H9 (cell line): ENCODE measurements at regions not wholly inside any gene's neighbourhood (a gene's known extent, or its start where the extent isn't known, plus 50 kb on each side); places are given as distances from the start of the nearest gene placed in this dataset.

Source experiments
- DNase-seq: peaks from one replicate; pipeline ENCODE4 v3.0.0-alpha.2; 2017
- H2AFZ ChIP-seq: one replicate; pipeline ENCODE4 v1.6.1; 2013; ENCODE audit warnings: mild to moderate bottlenecking, low read length, control low read depth, moderate library complexity
- H2AK5ac ChIP-seq: 2 replicates; pipeline ENCODE4 v1.6.1; 2013; ENCODE audit warnings: low read length, control low read depth, mixed read lengths; ENCODE audit not compliant: insufficient read length
- H2BK120ac ChIP-seq: one replicate; pipeline ENCODE4 v1.6.1; 2013; ENCODE audit warnings: low read depth, mild to moderate bottlenecking, low read length, control low read depth, inconsistent platforms; ENCODE audit not compliant: poor library complexity, severe bottlenecking
- H2BK12ac ChIP-seq: 2 replicates; pipeline ENCODE4 v1.6.1; 2013; ENCODE audit warnings: low read length, control low read depth, mixed read lengths, low read depth; ENCODE audit not compliant: insufficient read length
- H2BK15ac ChIP-seq: 2 replicates; pipeline ENCODE4 v1.6.1; 2013; ENCODE audit warnings: low read depth, low read length, control low read depth
- H2BK20ac ChIP-seq: one replicate; pipeline ENCODE4 v1.6.1; 2013; ENCODE audit warnings: low read depth, mild to moderate bottlenecking, low read length, control low read depth, inconsistent platforms; ENCODE audit not compliant: poor library complexity, severe bottlenecking
- H2BK5ac ChIP-seq: 2 replicates; pipeline ENCODE4 v1.6.1; 2013; ENCODE audit warnings: low read length, control low read depth, mixed read lengths; ENCODE audit not compliant: insufficient read length
- H3K14ac ChIP-seq: 2 replicates; pipeline ENCODE4 v1.6.1; 2013; ENCODE audit warnings: low read length, control low read depth; ENCODE audit not compliant: insufficient read depth
- H3K18ac ChIP-seq: 2 replicates; pipeline ENCODE4 v1.6.1; 2013; ENCODE audit warnings: low read depth, mild to moderate bottlenecking, mixed read lengths, low read length, control low read depth; ENCODE audit not compliant: insufficient read length
- H3K23ac ChIP-seq: 2 replicates; pipeline ENCODE4 v1.6.1; 2013; ENCODE audit warnings: low read length, control low read depth, mixed read lengths, low read depth; ENCODE audit not compliant: insufficient read length
- H3K23me2 ChIP-seq: 2 replicates; pipeline ENCODE4 v1.6.1; 2013; ENCODE audit warnings: low read depth, mild to moderate bottlenecking, mixed read lengths, low read length, control low read depth; ENCODE audit not compliant: insufficient read length, poor library complexity, severe bottlenecking
- H3K27ac ChIP-seq: 2 replicates; pipeline ENCODE4 v1.5.1; 2013; ENCODE audit warnings: low read length, control low read depth, mixed read lengths, low read depth; ENCODE audit not compliant: insufficient read length
- H3K27me3 ChIP-seq: 2 replicates; pipeline ENCODE4 v1.6.1; 2013; ENCODE audit warnings: low read length, control low read depth, inconsistent platforms; ENCODE audit not compliant: insufficient read depth
- H3K4ac ChIP-seq: 2 replicates; pipeline ENCODE4 v1.6.1; 2013; ENCODE audit warnings: low read depth, mild to moderate bottlenecking, control low read depth, inconsistent platforms, low read length, moderate library complexity
- H3K4me1 ChIP-seq: 2 replicates; pipeline ENCODE4 v1.6.1; 2013; ENCODE audit warnings: low read length, control low read depth, inconsistent platforms; ENCODE audit not compliant: insufficient read depth
- H3K4me2 ChIP-seq: 2 replicates; pipeline ENCODE4 v1.6.1; 2013; ENCODE audit warnings: low read length, control low read depth, mixed read lengths; ENCODE audit not compliant: insufficient read length, insufficient read depth
- H3K56ac ChIP-seq: 2 replicates; pipeline ENCODE4 v1.6.1; 2013; ENCODE audit warnings: low read depth, mild to moderate bottlenecking, mixed read lengths, low read length, control low read depth; ENCODE audit not compliant: insufficient read length
- H3K79me1 ChIP-seq: 2 replicates; pipeline ENCODE4 v1.6.1; 2013; ENCODE audit warnings: low read depth, mild to moderate bottlenecking, moderate library complexity, low read length, control low read depth, inconsistent platforms; ENCODE audit not compliant: insufficient read depth, poor library complexity, severe bottlenecking
- H3K79me2 ChIP-seq: 2 replicates; pipeline ENCODE4 v1.6.1; 2013; ENCODE audit warnings: low read length, control low read depth, inconsistent platforms; ENCODE audit not compliant: insufficient read depth
- H3K9ac ChIP-seq: 2 replicates; pipeline ENCODE4 v1.6.1; 2013; ENCODE audit warnings: low read length, control low read depth, mixed read lengths; ENCODE audit not compliant: insufficient read length; ENCODE audit errors: extremely low read depth
- H3K9me3 ChIP-seq: one replicate; pipeline ENCODE4 v1.6.1; 2013; ENCODE audit warnings: low read depth, low read length, inconsistent platforms; ENCODE audit not compliant: control insufficient read depth
- H3T11ph ChIP-seq: one replicate; pipeline ENCODE4 v1.6.1; 2013; ENCODE audit warnings: mild to moderate bottlenecking, low read length, control low read depth, inconsistent platforms
- H4K20me1 ChIP-seq: one replicate; pipeline ENCODE4 v1.6.1; 2013; ENCODE audit not compliant: control insufficient read depth, insufficient read length, insufficient read depth
- H4K5ac ChIP-seq: 2 replicates; pipeline ENCODE4 v1.6.1; 2013; ENCODE audit warnings: low read depth, mild to moderate bottlenecking, mixed read lengths, low read length, control low read depth; ENCODE audit not compliant: insufficient read length
- H4K8ac ChIP-seq: replicated peaks from 2 replicates; pipeline ENCODE4 v1.6.1; 2013; ENCODE audit warnings: low read length, control low read depth, mixed read lengths, low read depth; ENCODE audit not compliant: insufficient read length
- H4K91ac ChIP-seq: 2 replicates; pipeline ENCODE4 v1.6.1; 2013; ENCODE audit warnings: low read depth, mild to moderate bottlenecking, moderate library complexity, mixed read lengths, low read length, control low read depth; ENCODE audit not compliant: insufficient read length
- H3K27ac Mint-ChIP-seq, 3 experiments: 2 replicates in 2 of 3; 3 replicates in 1 of 3; pipeline ENCODE4 v1.8.0; 2020 to 2021; ENCODE audit warnings: mixed read lengths in 3 of 3, mild to moderate bottlenecking in 1 of 3, moderate library complexity in 1 of 3
- H3K27me3 Mint-ChIP-seq: 2 replicates; pipeline ENCODE4 v1.8.0; 2021; ENCODE audit warnings: low read depth, mild to moderate bottlenecking, moderate library complexity, mixed read lengths
- H3K36me3 Mint-ChIP-seq, 3 experiments: 2 replicates in 2 of 3; 3 replicates in 1 of 3; pipeline ENCODE4 v1.8.0; 2020 to 2021; ENCODE audit warnings: low read depth in 3 of 3, mixed read lengths in 3 of 3; ENCODE audit not compliant: insufficient read depth in 1 of 3
- H3K4me1 Mint-ChIP-seq, 2 experiments: 2 replicates each; pipeline ENCODE4 v1.8.0; 2020; ENCODE audit warnings: mixed read lengths in 2 of 2
- H3K4me3 Mint-ChIP-seq, 2 experiments: 2 replicates in 1 of 2; 3 replicates in 1 of 2; pipeline ENCODE4 v1.8.0; 2020 to 2021; ENCODE audit warnings: mild to moderate bottlenecking in 2 of 2, mixed read lengths in 2 of 2, moderate library complexity in 1 of 2
- H3K9me3 Mint-ChIP-seq, 2 experiments: 2 replicates in 1 of 2; 3 replicates in 1 of 2; pipeline ENCODE4 v1.8.0; 2020; ENCODE audit warnings: mild to moderate bottlenecking in 2 of 2, mixed read lengths in 2 of 2, moderate library complexity in 1 of 2
- CTCF ChIP-seq: fragments of 200-600 bp; sonication (generic); conservative IDR thresholded peaks from 3 replicates; pipeline ENCODE4 v1.8.0; 2021; ENCODE audit warnings: antibody characterized with exemption, mild to moderate bottlenecking
- WGBS: extraction: QIAGEN DNeasy Blood & Tissue Kit; methylation state at CpG from one replicate; pipeline ENCODE4 v1.1.7; 2013; ENCODE audit warnings: missing lambda C conversion rate, low lambda C conversion rate, mixed read lengths; ENCODE audit not compliant: insufficient read length; ENCODE audit errors: extremely low coverage; 5-methylcytosine and 5-hydroxymethylcytosine counted together

- H3T11ph ChIP-seq, result no peak overlapping the region
- H2BK120ac ChIP-seq, result no peak overlapping the region
- Mint-ChIP-seq H3K4me1 (no peaks in the 10 kb centered on the region), H3K9me3 (peaks cover 0 to 6% of the 10 kb centered on the region in 2 experiments; a peak in 1 of 5 replicates), H3K4me3 (no peak overlapping the region), H3K36me3 (no peaks in the 10 kb centered on the region), H3K27me3 (no peaks in the 10 kb centered on the region; the same call in 1 of the 2 replicates), H3K27ac (no peak overlapping the region)
- H3K9ac ChIP-seq, result no peak overlapping the region
- no peaks in the 10 kb centered on the region for H3K79me1 ChIP-seq
- H3K4me2 ChIP-seq, result no peak overlapping the region
- H2AK5ac ChIP-seq, result no peak overlapping the region
- no peaks in the 10 kb centered on the region for H3K27me3 ChIP-seq
- no peak overlapping the region for H4K8ac ChIP-seq
- no peak overlapping the region for H4K91ac ChIP-seq
- DNase-seq, result no peak
- H3K18ac ChIP-seq, result no peak overlapping the region
- no peak overlapping the region for H4K5ac ChIP-seq
- H4K20me1 ChIP-seq, result no peaks in the 10 kb centered on the region
- no peak overlapping the region for H3K56ac ChIP-seq
- H2BK12ac ChIP-seq, result no peak overlapping the region
- H3K79me2 ChIP-seq, result no peaks in the 10 kb centered on the region
- no peak overlapping the region for H2BK20ac ChIP-seq
- H3K27ac ChIP-seq, result no peak overlapping the region
- no peaks in the 10 kb centered on the region for H3K9me3 ChIP-seq
- H3K23ac ChIP-seq, result no peak overlapping the region
- no peaks in the 10 kb centered on the region for H3K4me1 ChIP-seq
- WGBS, result no CpG with 5 or more reads among the region's 2 CpGs
- H3K23me2 ChIP-seq, result no peaks in the 10 kb centered on the region
- H3K4ac ChIP-seq, result no peak overlapping the region
- no peak overlapping the region for H2BK15ac ChIP-seq
- no peak for TF ChIP-seq CTCF
- no peak overlapping the region for H3K14ac ChIP-seq
- H2BK5ac ChIP-seq, result no peak overlapping the region
- H2AFZ ChIP-seq, result no peak overlapping the region
Measured at GRCh38 chr3:156070028-156070427, 50.4 kb upstream of the KCNAB1 start.
